Coronary artery (tissue), 2 donors: ENCODE measurements at regions not wholly inside any gene's neighbourhood (a gene's known extent, or its start where the extent isn't known, plus 50 kb on each side); places are given as distances from the start of the nearest gene placed in this dataset.

Source experiments
- DNase-seq: peaks from one replicate; pipeline ENCODE4 v3.0.0-alpha.2; 2017; ENCODE audit warnings: low spot score
- H3K27ac ChIP-seq, 2 donors: fragments of 200-600 bp; sonication (generic); one replicate each; pipeline ENCODE4 v1.5.1; 2016 to 2019
- H3K4me3 ChIP-seq: fragments of 200-600 bp; sonication (generic); 2 replicates; pipeline ENCODE4 v1.5.1; 2016; ENCODE audit warnings: mild to moderate bottlenecking, moderate library complexity
- TF ChIP-seq, protein P1 (sequence below): fragments of 200-600 bp; sonication (generic); IDR thresholded peaks from one replicate; pipeline ENCODE4 v1.5.1; 2019; ENCODE audit warnings: antibody characterized with exemption

DNA sequence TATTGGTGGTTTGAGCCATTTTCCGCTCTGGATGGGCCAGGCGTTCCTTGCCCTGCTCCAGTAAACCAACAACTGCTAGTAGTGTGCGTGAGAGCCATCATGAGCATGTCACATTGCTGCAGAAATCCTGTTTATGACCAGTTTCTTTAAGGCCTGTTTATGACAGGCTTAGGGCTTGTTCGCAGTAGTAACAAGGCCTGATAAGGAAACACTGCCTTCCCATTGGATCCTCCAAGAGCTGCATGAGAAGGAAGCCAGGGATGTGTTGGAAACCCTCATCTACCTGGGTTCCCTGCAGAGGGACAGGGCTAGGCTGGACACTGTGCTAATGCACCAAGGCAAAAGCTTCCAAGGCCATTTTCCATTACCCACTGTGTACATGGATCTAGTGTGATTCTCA is 153.9 kb downstream of the ZNF518B start:
- TF ChIP-seq, protein P1, sequence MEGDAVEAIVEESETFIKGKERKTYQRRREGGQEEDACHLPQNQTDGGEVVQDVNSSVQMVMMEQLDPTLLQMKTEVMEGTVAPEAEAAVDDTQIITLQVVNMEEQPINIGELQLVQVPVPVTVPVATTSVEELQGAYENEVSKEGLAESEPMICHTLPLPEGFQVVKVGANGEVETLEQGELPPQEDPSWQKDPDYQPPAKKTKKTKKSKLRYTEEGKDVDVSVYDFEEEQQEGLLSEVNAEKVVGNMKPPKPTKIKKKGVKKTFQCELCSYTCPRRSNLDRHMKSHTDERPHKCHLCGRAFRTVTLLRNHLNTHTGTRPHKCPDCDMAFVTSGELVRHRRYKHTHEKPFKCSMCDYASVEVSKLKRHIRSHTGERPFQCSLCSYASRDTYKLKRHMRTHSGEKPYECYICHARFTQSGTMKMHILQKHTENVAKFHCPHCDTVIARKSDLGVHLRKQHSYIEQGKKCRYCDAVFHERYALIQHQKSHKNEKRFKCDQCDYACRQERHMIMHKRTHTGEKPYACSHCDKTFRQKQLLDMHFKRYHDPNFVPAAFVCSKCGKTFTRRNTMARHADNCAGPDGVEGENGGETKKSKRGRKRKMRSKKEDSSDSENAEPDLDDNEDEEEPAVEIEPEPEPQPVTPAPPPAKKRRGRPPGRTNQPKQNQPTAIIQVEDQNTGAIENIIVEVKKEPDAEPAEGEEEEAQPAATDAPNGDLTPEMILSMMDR, result no peak
- no peak for DNase-seq
- H3K27ac ChIP-seq, result no peak overlapping the region
- H3K4me3 ChIP-seq, result no peak overlapping the region

DNA sequence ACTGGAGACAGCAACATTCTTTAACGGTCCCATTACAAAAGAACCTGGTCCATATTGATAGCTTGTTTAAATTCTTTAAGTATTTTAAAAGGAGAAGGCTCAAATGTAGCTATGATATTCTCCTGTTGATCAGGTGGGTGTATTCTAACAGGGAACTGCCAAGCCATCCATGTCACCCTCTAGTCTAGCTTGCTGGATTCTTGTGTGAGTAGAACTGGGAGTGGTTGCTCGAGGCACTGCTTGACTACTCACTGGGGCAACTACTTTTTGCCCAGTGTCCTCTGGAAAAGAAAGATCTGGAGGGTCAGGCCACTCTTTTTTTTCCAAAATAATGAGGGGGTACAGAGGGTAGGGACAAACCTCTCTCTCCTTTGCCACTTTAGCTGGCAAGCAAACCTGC is 155.1 kb downstream of the ZNF518B start:
- TF ChIP-seq, protein P1, result no peak

DNA sequence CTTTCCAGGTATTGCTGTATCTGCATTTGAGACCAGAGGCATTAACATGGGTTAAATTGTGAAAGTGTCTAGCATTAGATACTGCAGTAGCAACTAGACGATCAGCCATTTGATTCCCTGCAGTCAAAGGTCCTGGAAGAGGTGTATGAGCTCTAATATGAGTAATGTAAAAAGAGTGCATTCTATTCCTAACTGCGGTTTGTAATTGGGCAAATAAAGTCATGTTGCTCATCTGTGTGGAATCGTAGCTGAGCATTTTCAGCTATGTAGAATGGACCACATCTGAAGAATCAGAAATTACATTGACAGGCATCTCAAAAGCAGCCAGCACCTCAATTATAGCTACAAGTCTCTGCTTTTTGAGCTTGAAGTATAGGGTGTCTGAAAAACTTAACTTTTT is 157.6 kb downstream of the ZNF518B start:
- Histone ChIP-seq H3K27ac (no peak overlapping the region), H3K4me3 (no peak overlapping the region)
- TF ChIP-seq, protein P1, result no peak
- no peak for DNase-seq

More for the DNA sequence above, 155.1 kb downstream of the ZNF518B start:
- no peak overlapping the region for H3K27ac ChIP-seq
- no peak for DNase-seq
- H3K4me3 ChIP-seq, result no peak overlapping the region

DNA sequence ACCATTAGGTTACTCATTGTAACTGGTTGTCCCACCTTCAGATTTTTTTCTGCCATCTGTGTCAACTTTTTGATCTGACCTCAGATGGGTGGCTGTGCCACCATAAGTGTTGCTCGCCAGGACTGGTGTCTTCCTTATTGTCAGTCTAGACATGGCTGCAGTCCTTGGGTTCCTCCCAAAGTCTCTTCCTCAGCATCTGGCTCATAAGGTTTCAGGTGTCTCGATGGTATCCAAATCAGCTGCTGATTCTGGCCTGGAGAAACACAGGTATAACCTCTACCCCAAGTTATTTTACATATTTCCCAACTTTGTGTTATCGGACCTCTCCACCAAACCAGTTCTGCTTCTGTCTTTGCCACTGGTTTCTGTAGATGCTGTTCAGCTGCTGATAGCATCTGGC is 158.5 kb downstream of the ZNF518B start:
- Histone ChIP-seq H3K4me3 (no peak overlapping the region), H3K27ac (no peak overlapping the region)
- no peak for DNase-seq
- TF ChIP-seq, protein P1, result no peak

DNA sequence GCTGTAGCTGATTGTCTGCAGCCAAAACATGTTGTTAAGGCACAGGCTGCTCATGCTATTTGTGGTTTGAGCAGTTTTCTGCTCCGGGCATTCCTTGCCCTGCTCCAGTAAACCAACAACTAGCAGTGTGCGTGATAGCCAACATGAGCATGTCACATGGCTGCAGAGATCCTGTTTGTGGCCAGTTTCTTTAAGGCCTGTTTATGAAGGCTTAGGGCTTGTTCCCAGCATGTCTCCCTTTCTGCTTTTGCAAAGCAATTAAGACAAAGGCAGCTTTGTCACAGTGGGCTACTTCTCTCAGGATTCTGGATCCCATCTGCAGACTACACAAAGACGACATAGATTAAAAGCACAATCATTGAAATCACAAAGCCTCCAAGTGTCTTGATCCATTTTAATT is 160.5 kb downstream of the ZNF518B start:
- Histone ChIP-seq H3K27ac (no peak overlapping the region), H3K4me3 (no peak overlapping the region)
- TF ChIP-seq, protein P1, result no peak
- DNase-seq, result no peak

DNA sequence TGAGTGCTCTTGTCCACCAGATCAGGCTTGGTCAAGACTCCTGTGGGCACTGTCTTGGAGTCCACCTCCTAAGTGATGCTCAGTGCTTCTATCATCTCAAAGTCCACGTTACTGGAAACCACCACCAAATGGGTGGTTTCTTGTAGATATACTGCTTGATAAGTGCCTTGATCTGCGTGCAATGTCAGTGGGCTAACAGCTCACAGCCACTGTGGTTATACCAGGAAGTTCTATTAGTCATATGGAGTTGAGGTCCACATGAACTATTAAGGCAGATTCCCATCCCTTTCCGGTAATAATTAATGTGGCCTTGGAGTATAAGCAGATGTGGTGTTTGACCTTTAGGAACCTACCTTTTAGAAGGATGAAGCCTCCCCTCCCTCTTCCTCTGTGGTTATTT is 161.9 kb downstream of the ZNF518B start:
- TF ChIP-seq, protein P1, result no peak
- no peak for DNase-seq
- no peak overlapping the region for H3K27ac ChIP-seq
- no peak overlapping the region for H3K4me3 ChIP-seq

DNA sequence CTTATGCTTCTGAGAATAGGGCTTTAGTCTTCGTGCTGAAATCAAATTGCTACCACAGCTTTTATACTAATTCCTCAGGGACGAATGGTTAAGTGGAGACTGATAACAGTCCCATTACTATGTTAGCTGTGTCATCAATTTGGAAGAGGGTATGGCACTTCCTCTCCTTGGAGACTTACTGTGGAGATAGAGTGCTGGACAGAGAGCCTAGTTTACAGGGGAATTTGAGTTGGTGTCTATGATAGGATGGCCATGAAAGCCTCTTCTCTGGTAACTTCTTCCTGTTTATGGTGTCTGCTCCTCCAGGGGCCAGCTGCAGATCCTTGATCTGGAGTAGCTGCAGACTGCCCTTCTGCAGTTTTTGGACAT is 167.7 kb downstream of the ZNF518B start:
- DNase-seq, result no peak
- Histone ChIP-seq H3K4me3 (no peak overlapping the region), H3K27ac (no peak overlapping the region)
- TF ChIP-seq, protein P1, result no peak
